NCI-H1930 (cell line): ENCODE measurements at regions not wholly inside any gene's neighbourhood (a gene's known extent, or its start where the extent isn't known, plus 50 kb on each side); places are given as distances from the start of the nearest gene placed in this dataset.
"Not testable (repeated sequence)": the region's sequence is repeated elsewhere in the genome, so short reads cannot be mapped to it uniquely, and the experiment has no call there.

Experiments
- DNase-seq, 2 experiments: peaks; one replicate each; lab custom pipeline; 2025; lab: John Stamatoyannopoulos, UW

DNA sequence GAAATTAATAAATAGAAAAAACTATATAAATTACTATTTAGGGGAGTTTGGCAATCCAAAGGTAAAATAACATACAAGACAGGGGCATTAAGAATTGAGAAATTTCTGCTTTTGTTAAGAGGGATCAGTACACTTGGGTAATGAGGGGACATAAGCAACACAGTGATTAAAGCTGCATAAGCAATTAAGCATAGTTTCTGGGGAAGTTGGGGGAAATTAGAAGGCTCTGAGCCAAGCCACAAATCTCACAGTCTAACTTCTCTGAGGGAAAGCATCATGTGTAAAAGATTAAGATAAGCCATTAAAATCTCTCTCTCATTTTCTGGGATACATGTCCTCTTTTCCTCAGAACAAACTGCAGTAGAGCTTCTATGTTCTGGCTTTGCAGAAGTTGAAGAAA lies 533.9 kb upstream of the LRFN5 start:
- no peak for DNase-seq

- DNase-seq, result no peak
Measured at GRCh38 chr14:41071351-41071750, 535.3 kb upstream of the LRFN5 start.

- DNase-seq, result no peak
Measured at GRCh38 chr14:41062826-41063225, 543.9 kb upstream of the LRFN5 start.

DNA sequence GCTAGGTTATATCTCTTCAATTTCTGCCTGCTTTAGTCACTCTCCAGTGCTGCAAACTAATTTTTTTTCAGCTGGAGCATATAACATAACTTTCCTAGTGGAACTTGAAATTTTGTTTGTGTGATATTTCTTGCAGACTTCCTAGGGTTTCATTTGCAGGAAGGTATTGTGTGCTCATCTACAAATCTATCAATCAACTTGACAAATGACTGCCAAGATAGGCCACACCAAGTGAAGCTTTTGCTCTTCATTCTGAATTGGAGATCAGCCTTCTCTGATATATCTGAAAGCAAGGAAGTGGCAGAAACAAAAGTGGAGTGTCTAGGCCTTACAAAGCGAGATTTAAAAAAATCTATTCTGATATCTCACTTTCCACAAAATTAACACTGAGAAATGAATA lies 551.1 kb upstream of the LRFN5 start:
- DNase-seq, result no peak

DNA sequence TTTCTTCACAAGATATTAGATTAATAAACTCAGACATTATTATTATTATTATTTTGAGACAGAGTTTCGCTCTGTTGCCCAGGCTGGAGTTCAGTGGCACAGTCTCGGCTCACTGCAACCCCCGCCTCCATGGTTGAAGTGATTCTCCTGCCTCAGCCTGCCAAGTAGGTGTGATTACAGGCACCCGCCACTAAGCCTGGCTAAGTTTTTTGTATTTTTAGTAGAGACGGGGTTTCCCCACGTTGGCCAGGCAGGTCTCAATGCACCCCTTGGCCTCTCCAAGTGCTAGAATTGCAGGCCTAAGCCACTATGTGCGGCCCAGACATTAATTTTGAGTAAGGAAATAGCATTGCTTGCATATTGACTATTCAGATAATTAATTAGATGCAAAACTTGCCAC lies 554.9 kb upstream of the LRFN5 start:
- DNase-seq, result no peak

GRCh38 chr14:41047763-41048162 lies 558.9 kb upstream of the LRFN5 start:
- no peak for DNase-seq

GRCh38 chr14:41037388-41037787 lies 569.3 kb upstream of the LRFN5 start:
- no peak for DNase-seq

DNA sequence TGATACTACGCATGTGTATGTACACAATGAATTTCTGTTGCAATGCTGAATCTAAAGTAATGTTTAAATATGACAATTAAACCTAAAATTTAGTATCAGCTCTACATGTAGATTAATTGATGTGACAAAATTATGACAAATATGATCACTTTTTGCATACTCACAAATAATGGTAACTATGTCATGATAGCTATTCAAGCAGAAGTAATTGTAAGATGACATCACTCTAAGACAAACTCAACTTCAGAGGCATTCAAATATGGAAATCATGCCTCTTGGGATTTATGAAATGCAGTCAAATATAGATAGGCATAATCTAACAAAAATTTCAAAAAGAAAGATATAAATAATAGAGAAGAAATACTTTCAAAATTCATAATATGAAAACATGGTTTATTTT lies 571.7 kb upstream of the LRFN5 start:
- DNase-seq, result no peak

DNA sequence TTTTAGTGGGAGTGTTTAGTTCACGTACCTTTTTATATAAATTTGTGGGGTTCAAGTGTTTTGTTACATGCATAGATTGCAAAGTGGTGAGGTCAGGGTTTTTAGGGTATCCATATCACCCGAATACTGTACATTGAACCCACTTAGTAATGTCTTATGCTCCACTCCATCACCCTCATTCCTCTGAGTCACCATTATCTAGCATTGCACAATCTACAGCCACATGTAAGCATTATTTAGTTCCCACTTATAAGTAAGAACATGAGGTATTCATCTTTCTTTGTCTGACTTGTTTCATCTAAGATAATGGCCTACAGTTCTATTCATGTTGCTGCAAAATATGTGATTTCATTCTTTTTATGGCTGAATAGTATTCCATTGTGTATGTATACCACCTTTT lies 583.7 kb upstream of the LRFN5 start:
- no peak for DNase-seq

GRCh38 chr14:41016213-41016612 lies 590.5 kb upstream of the LRFN5 start:
- no peak for DNase-seq

- DNase-seq, result no peak
Measured at GRCh38 chr14:41000350-41000749, 606.3 kb upstream of the LRFN5 start.

DNA sequence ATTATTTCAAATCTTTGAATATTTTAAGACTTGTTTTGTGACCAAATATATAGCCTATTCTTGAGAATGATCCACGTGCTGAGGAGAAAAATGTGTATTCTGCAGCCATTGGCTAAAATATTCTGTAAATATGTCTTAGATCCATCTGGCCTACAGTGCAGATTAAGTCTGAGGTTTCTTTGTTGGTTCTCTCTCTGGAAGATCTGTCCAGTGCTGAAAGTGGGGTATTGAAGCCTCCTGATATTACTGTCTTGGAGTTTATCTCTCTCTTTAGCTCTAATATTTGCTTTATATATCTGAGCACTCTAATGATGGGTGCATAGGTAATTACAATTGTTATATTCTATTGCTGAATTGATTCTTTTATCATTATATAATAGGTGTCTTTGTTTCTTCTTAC lies 617.4 kb upstream of the LRFN5 start:
- no peak for DNase-seq

DNA sequence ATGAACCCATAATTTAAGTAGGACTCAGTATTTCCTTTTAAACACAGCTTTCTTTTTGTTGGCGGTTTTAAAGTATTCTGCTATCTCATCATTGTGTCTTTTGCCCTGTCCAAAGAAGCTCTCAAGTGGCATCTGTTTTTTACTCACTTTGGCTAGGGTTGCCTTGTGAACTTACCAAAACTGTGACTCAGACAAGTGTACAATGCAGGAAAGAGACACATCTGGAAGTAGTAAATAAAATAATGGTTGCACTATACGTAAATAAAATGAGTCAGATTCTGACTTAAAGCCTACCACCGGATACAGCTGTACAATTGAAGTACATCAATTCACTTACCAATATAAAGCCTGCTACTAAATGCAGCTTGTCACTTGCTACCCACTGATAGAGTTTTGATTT lies 619.2 kb upstream of the LRFN5 start:
- DNase-seq, result no peak

DNA sequence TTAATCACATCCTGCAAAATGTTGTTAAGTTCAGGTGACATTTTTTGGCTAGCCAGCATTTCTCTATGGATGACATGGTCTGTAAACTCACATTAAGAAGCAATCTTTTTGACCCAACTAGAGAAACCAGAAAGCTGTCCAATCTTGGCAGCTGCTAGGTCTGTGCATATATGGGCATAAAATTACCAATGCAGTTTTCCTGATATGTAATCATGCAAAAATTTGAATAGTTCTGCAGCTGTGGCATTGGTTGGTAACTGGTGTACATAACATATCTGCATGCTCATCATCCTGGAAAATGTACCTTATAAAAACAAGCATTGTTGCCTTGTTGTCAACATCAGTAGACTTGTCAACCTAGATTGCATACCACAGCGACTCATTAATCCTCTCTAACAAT lies 620.0 kb upstream of the LRFN5 start:
- no peak for DNase-seq

GRCh38 chr14:40985584-40985983 lies 621.1 kb upstream of the LRFN5 start:
- DNase-seq, result no peak

GRCh38 chr14:40983604-40984003 lies 623.1 kb upstream of the LRFN5 start:
- DNase-seq, result no peak

- DNase-seq, result no peak
Measured at GRCh38 chr14:40981247-40981646, 625.4 kb upstream of the LRFN5 start.

DNA sequence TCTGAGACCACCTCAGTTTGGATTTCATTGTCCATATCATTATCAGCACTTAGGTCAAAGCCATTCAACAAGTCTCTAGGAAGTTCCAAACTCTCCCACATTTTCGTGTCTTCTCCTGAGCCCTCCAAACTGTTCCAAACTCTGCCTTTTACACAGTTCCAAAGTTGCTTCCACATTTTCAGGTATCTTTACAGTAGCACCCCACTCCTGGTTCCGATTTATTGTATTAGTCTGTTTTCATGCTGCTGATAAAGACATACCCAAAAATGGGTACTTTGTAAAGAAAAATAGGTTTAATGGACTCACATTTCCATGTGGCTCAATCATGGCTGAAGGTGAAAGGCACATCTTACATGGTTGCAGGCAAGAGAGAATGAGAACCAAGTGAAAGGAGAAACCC lies 646.4 kb upstream of the LRFN5 start:
- DNase-seq, result not testable (repeated sequence)

- no peak for DNase-seq
Measured at GRCh38 chr14:40955131-40955505, 651.6 kb upstream of the LRFN5 start.

DNA sequence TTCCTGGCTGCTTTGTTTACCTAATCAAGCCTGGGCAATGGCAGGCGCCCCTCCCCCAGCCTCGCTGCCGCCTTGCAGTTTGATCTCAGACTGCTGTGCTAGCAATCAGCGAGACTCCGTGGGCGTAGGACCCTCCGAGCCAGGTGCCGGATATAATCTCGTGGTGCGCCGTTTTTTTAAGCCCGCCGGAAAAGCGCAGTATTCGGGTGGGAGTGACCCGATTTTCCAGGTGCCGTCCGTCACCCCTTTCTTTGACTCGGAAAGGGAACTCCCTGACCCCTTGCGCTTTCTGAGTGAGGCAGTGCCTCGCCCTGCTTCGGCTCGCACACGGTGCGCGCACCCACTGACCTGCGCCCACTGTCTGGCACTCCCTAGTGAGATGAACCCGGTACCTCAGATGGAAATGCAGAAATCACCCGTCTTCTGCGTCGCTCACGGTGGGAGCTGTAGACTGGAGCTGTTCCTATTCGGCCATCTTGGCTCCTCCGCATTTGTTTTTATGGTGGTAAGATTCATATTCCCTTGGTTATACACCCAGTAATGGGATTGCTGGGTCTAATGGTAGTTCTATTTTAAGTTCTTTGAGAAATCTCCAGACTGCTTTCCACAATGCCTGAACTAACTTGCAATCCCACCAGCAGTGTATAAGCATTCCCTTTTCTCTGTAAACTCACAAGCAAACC lies 652.1 kb upstream of the LRFN5 start:
- not testable (repeated sequence) for DNase-seq

GRCh38 chr14:40944521-40944920 lies 662.2 kb upstream of the LRFN5 start:
- no peak for DNase-seq

DNA sequence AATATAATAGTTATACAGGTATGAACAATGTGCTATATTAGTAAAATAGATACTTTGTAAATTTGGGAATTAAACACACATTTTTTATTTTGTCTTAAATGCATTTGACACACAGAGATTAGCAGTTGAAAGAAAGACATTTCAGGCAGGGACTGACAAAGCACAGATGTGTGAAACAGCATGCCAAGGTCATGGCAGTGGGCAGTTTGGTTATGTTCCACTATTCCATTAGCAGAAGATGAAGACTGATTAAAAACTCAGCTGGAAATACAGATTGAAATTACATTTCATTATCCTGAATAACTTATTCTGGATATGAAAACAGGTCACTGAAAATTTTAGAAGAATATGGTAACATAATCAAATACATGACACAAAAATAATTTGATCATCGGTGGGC lies 669.8 kb upstream of the LRFN5 start:
- no peak for DNase-seq

- DNase-seq, result no peak
Measured at GRCh38 chr14:40920380-40920779, 686.3 kb upstream of the LRFN5 start.

DNA sequence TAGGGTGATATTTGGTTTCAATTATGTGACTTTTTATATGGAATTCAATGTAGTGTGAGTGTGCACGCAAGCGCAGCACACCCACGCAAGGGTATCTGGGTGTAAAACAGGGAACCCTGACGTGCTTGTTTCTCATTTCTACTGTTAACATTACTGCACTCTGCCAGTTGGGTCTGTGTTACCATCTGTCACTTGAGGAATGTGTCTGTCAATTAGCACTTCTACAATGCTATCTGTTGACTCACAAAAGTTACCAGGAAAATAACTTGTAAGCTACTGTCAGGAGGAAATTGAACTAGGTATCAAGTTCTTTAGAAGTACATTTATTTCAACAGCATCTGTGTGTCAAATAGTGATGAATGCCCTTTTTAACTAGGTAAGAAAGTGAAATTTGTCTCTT lies 695.5 kb upstream of the LRFN5 start:
- DNase-seq, result no peak

- DNase-seq, result no peak
Measured at GRCh38 chr14:40909906-40910305, 696.8 kb upstream of the LRFN5 start.
